ENCODE measurements at regions not wholly inside any gene's neighbourhood (a gene's known extent, or its start where the extent isn't known, plus 50 kb on each side); places are given as distances from the start of the nearest gene placed in this dataset.

DNA sequence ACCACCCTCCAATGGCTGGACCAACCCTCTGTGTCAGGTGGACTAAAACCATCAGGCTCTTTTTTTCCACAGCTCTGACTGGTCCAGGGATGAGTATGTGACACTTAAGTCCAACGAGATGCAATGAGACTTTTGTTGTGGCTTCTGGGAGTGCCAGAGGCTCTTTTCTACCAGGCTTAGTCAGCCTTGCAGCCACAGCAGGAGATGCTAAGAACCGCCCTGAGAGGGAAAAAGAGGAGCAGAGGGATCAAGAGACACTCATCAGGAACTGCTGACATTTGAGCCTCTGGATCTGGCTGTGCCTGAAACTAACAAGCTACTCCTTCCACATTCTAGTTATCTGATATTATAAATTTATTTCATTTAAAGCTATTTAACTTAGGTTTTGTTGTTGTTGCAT is 270.9 kb upstream of the SULF2 start:
- no peak for TF ChIP-seq ZFX (IDR thresholded peaks at IDR 0.05)
- TF ChIP-seq, protein P1, sequence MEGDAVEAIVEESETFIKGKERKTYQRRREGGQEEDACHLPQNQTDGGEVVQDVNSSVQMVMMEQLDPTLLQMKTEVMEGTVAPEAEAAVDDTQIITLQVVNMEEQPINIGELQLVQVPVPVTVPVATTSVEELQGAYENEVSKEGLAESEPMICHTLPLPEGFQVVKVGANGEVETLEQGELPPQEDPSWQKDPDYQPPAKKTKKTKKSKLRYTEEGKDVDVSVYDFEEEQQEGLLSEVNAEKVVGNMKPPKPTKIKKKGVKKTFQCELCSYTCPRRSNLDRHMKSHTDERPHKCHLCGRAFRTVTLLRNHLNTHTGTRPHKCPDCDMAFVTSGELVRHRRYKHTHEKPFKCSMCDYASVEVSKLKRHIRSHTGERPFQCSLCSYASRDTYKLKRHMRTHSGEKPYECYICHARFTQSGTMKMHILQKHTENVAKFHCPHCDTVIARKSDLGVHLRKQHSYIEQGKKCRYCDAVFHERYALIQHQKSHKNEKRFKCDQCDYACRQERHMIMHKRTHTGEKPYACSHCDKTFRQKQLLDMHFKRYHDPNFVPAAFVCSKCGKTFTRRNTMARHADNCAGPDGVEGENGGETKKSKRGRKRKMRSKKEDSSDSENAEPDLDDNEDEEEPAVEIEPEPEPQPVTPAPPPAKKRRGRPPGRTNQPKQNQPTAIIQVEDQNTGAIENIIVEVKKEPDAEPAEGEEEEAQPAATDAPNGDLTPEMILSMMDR (conservative IDR thresholded peaks at IDR 0.05) = no peak
- no peak overlapping the region for H3K27ac ChIP-seq

DNA sequence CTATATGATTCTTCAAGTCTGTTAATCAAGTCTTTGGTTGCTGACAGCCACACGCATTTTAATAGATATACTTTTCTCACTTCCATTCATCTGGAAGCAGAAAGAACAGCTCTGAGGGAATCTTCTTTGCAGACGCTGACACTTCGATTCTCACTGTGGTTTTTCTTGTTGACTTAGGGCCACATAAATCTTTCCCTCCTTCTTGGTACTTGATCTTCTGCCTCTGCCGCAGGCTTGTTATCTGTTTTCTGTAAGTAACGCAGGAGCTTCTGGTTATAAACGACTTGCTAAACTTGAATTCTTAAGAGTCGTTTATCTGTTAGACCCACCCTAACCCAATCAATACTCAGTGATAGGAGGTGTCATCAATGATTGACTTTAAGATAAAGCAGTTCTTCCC is 268.8 kb upstream of the SULF2 start:
- TF ChIP-seq, protein P1 (conservative IDR thresholded peaks at IDR 0.05) = no peak
- no peak for TF ChIP-seq ZFX (IDR thresholded peaks at IDR 0.05)
- H3K27ac ChIP-seq = no peak overlapping the region

DNA sequence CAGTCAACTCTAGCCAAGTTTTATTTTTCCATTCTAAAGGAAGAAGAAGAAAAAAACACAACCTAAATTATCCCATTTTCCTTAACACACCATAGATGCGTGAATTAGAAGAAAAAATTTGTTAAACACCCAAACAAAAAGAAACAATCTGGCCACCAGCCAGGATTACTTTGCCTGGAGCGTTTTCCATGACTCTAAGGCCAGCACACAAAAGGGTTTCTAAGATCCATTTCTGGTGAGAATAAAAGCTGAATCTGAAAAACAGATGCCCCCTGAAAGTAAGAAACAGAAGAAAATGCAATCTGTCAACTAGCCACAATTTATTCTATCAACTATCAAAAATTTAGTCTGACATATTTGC is 267.2 kb upstream of the SULF2 start:
- TF ChIP-seq ZFX (IDR thresholded peaks at IDR 0.05) = no peak
- TF ChIP-seq, protein P1 (conservative IDR thresholded peaks at IDR 0.05) = no peak
- no peak overlapping the region for H3K27ac ChIP-seq

DNA sequence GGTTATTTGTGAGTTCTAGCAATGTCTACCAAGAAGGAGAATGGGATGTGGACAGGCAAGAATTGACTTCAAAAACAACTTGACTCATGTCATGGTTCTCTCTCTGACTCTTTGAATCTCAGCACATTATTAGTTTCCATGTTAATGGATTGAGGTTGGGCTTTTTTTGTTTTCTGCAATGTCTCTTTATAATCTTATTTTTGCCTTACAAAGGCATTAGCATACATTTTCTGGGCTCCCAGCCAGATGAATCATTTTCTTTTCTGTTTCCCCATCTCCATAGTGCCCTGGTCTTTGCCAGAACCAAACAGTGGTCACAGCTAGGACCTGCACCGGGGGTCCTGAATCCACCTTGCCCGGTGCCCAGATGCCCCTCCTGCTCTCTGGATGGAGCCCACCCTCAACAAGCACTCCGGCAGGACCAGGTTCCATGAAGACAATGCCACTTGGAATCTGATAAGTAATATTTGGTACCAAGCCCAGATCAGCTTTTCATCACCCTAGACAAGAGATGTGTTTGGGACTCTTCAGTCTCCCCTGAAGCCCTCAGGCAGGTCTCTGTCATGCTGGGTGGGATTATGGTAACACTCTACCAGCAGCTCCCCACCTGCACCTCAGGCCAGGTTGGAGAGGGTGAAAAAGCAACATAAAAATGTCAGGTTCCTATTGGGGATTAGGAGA is 266.7 kb upstream of the SULF2 start:
- H3K27ac ChIP-seq = no peak overlapping the region
- no peak for TF ChIP-seq ZFX (IDR thresholded peaks at IDR 0.05)
- TF ChIP-seq, protein P1 (conservative IDR thresholded peaks at IDR 0.05) = no peak

DNA sequence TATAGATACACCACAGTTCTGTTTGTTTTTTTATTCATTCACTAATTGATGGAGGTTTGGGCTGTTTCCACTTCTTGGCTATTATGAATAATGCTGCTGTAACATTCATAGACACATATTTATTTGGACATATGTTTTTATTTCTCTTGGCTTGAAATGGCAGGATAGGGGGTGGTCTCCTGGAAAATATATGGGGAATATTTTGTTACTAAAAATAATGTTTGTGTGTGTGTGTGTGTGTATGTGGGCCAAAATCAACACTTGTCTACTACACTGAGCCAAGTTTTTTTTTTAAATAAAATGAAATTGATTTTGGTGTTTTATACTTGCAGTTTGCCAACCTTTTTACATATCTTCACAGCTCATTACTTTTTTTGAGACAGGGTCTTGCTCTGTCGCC is 264.4 kb upstream of the SULF2 start:
- TF ChIP-seq, protein P1 (conservative IDR thresholded peaks at IDR 0.05) = no peak
- TF ChIP-seq ZFX (IDR thresholded peaks at IDR 0.05) = no peak
- no peak overlapping the region for H3K27ac ChIP-seq

DNA sequence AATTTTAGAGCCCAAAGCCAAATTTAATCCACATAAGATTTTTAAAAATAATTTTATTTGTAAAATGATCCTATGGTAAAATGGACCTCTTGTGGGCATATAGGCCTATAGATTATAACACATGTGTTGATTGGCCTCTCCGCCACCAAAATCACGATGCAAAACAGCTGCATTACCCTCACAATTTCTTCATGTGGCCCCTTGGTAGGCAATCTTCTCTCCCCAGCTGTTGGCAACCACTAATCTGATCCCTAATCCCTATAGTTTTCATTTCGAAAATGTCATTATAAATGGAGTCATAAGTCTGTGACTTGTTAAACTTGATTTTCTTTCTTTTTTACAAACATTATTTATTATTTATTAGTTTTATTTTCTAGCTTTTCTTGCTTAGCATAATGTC is 263.9 kb upstream of the SULF2 start:
- H3K27ac ChIP-seq = no peak overlapping the region
- TF ChIP-seq, protein P1 (conservative IDR thresholded peaks at IDR 0.05) = no peak
- TF ChIP-seq ZFX (IDR thresholded peaks at IDR 0.05) = no peak

DNA sequence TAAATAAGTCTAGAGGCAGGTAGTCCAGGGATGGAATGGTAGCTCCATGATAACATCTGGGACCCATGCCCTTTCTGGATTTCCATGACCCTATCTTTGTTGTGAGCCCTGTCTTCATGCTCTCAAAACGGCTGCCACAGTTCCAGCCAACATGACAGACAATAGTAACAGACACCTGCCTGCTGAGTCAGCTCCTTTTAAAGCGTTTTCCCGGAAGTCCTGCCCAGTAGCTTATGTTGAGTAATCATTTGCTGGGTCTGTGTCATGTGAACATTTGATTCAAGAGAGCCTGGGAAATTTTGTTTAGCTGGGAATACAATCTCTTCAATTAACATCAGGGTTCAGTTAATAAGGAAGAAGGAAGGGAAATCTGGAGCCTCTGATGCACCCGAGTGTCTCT is 262.2 kb upstream of the SULF2 start:
- TF ChIP-seq ZFX (IDR thresholded peaks at IDR 0.05) = no peak
- no peak overlapping the region for H3K27ac ChIP-seq

DNA sequence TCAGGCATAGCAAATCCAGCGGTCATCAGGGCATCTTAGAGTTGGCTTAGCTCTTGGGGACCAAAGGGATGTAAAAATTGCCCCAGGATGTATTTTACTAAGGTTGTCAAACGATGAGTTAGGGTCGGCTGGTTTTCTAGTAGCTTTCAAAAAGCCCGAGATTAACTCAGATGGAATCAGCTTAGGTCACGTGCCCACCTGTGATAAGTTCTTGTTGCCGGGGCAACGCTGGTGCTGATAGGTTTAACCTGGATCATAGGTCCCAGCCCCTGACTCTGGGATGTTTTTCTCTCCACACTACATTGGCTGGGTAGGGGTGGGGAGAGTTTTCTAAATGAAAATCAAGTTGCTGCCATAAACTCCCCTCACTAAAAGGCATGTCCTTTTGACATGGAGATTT is 257.3 kb upstream of the SULF2 start:
- TF ChIP-seq, protein P1 (conservative IDR thresholded peaks at IDR 0.05) = no peak
- TF ChIP-seq ZFX (IDR thresholded peaks at IDR 0.05) = no peak
- H3K27ac ChIP-seq = no peak overlapping the region

All from C4-2B (cell line).